ENCODE measurements at regions not wholly inside any gene's neighbourhood (a gene's known extent, or its start where the extent isn't known, plus 50 kb on each side); places are given as distances from the start of the nearest gene placed in this dataset.

GRCh38 chr20:50313827-50314677 lies 123.4 kb downstream of the CEBPB start:
- peaks cover 0 to 4% (median 0%) of the 10 kb centered on the region in 3 donors for H3K9me3 Mint-ChIP-seq
- peaks cover 0 to 1% (median 0%) of the 10 kb centered on the region in 3 donors for H3K4me1 Mint-ChIP-seq
- no peak overlapping the region for H3K27ac Mint-ChIP-seq
- H3K36me3 Mint-ChIP-seq, result peaks cover 2% of the 10 kb centered on the region
- peaks cover 29% of the 10 kb centered on the region for H3K27me3 Mint-ChIP-seq
- H3K4me3 Mint-ChIP-seq, result no peak overlapping the region

- H3K27me3 Mint-ChIP-seq, result peaks cover 32% of the 10 kb centered on the region
- no peak overlapping the region for H3K4me3 Mint-ChIP-seq
- peaks cover 0 to 4% (median 0%) of the 10 kb centered on the region in 3 donors for H3K9me3 Mint-ChIP-seq
- H3K36me3 Mint-ChIP-seq, result peaks cover 2% of the 10 kb centered on the region
- peaks cover 0 to 3% (median 0%) of the 10 kb centered on the region in 3 donors for H3K4me1 Mint-ChIP-seq
- no peak overlapping the region for H3K27ac Mint-ChIP-seq
Measured at GRCh38 chr20:50314678-50315335, 124.2 kb downstream of the CEBPB start.

GRCh38 chr20:50315586-50316551 lies 125.2 kb downstream of the CEBPB start:
- no peak overlapping the region for H3K4me3 Mint-ChIP-seq
- no peak overlapping the region for H3K27ac Mint-ChIP-seq
- peaks cover 34% of the 10 kb centered on the region for H3K27me3 Mint-ChIP-seq
- H3K36me3 Mint-ChIP-seq, result peaks cover 2% of the 10 kb centered on the region
- H3K9me3 Mint-ChIP-seq, result peaks cover 0 to 4% (median 0%) of the 10 kb centered on the region in 3 donors
- peaks cover 0 to 3% (median 0%) of the 10 kb centered on the region in 3 donors for H3K4me1 Mint-ChIP-seq

- Mint-ChIP-seq H3K27ac (no peak overlapping the region), H3K4me1 (peaks cover 0 to 3% (median 0%) of the 10 kb centered on the region in 3 donors), H3K36me3 (peaks cover 2% of the 10 kb centered on the region), H3K27me3 (peaks cover 34% of the 10 kb centered on the region), H3K4me3 (no peak overlapping the region), H3K9me3 (peaks cover 0 to 4% (median 0%) of the 10 kb centered on the region in 3 donors)
Measured at GRCh38 chr20:50317116-50317515, 126.5 kb downstream of the CEBPB start.

GRCh38 chr20:50317609-50318008 lies 127.0 kb downstream of the CEBPB start:
- Mint-ChIP-seq H3K4me1 (peaks cover 0 to 3% (median 0%) of the 10 kb centered on the region in 3 donors), H3K9me3 (peaks cover 0 to 4% (median 0%) of the 10 kb centered on the region in 3 donors), H3K27ac (no peak overlapping the region), H3K4me3 (no peak overlapping the region), H3K27me3 (peaks cover 32% of the 10 kb centered on the region), H3K36me3 (peaks cover 2% of the 10 kb centered on the region)

- H3K9me3 Mint-ChIP-seq, result peaks cover 0 to 4% (median 0%) of the 10 kb centered on the region in 3 donors
- peaks cover 2% of the 10 kb centered on the region for H3K36me3 Mint-ChIP-seq
- no peak overlapping the region for H3K27ac Mint-ChIP-seq
- H3K4me3 Mint-ChIP-seq, result no peak overlapping the region
- peaks cover 28% of the 10 kb centered on the region for H3K27me3 Mint-ChIP-seq
- peaks cover 0 to 2% (median 0%) of the 10 kb centered on the region in 3 donors for H3K4me1 Mint-ChIP-seq
Measured at GRCh38 chr20:50318710-50319109, 128.1 kb downstream of the CEBPB start.

GRCh38 chr20:50320005-50320900 lies 129.6 kb downstream of the CEBPB start:
- peaks cover 0 to 2% (median 0%) of the 10 kb centered on the region in 3 donors for H3K4me1 Mint-ChIP-seq
- H3K9me3 Mint-ChIP-seq, result peaks cover 0 to 8% (median 2%) of the 10 kb centered on the region in 3 donors
- no peak overlapping the region for H3K4me3 Mint-ChIP-seq
- H3K27ac Mint-ChIP-seq, result no peak overlapping the region
- H3K36me3 Mint-ChIP-seq, result peaks cover 2% of the 10 kb centered on the region
- peaks cover 21% of the 10 kb centered on the region for H3K27me3 Mint-ChIP-seq

- H3K27me3 Mint-ChIP-seq, result peaks cover 18% of the 10 kb centered on the region
- H3K4me1 Mint-ChIP-seq, result peaks cover 0 to 2% (median 0%) of the 10 kb centered on the region in 3 donors
- no peak overlapping the region for H3K27ac Mint-ChIP-seq
- H3K9me3 Mint-ChIP-seq, result peaks cover 0 to 8% (median 2%) of the 10 kb centered on the region in 3 donors
- no peak overlapping the region for H3K4me3 Mint-ChIP-seq
- peaks cover 2% of the 10 kb centered on the region for H3K36me3 Mint-ChIP-seq
Measured at GRCh38 chr20:50320901-50321796, 130.5 kb downstream of the CEBPB start.

GRCh38 chr20:50321797-50322480 lies 131.3 kb downstream of the CEBPB start:
- no peak overlapping the region for H3K27ac Mint-ChIP-seq
- peaks cover 0 to 8% (median 2%) of the 10 kb centered on the region in 3 donors for H3K9me3 Mint-ChIP-seq
- peaks cover 0 to 2% (median 0%) of the 10 kb centered on the region in 3 donors for H3K4me1 Mint-ChIP-seq
- H3K4me3 Mint-ChIP-seq, result no peak overlapping the region
- peaks cover 13% of the 10 kb centered on the region for H3K27me3 Mint-ChIP-seq
- no peaks in the 10 kb centered on the region for H3K36me3 Mint-ChIP-seq

- no peaks in the 10 kb centered on the region for H3K36me3 Mint-ChIP-seq
- H3K27ac Mint-ChIP-seq, result no peak overlapping the region
- peaks cover 8% of the 10 kb centered on the region for H3K27me3 Mint-ChIP-seq
- peaks cover 2 to 14% (median 2%) of the 10 kb centered on the region in 3 donors for H3K9me3 Mint-ChIP-seq
- H3K4me3 Mint-ChIP-seq, result no peak overlapping the region
- peaks cover 0 to 2% (median 0%) of the 10 kb centered on the region in 3 donors for H3K4me1 Mint-ChIP-seq
Measured at GRCh38 chr20:50322703-50323131, 132.1 kb downstream of the CEBPB start.

GRCh38 chr20:50323209-50323608 lies 132.6 kb downstream of the CEBPB start:
- H3K4me3 Mint-ChIP-seq, result no peak overlapping the region
- peaks cover 0 to 2% (median 0%) of the 10 kb centered on the region in 3 donors for H3K4me1 Mint-ChIP-seq
- peaks cover 7% of the 10 kb centered on the region for H3K27me3 Mint-ChIP-seq
- peaks cover 3 to 18% (median 7%) of the 10 kb centered on the region in 3 donors for H3K9me3 Mint-ChIP-seq
- H3K36me3 Mint-ChIP-seq, result no peaks in the 10 kb centered on the region
- no peak overlapping the region for H3K27ac Mint-ChIP-seq

All from IgD-negative memory B cell (primary cell).